ENCODE measurements at regions not wholly inside any gene's neighbourhood (a gene's known extent, or its start where the extent isn't known, plus 50 kb on each side); places are given as distances from the start of the nearest gene placed in this dataset.
A peak's percentile ranks its signal among the peaks of the same experiment; 100 is the strongest.

GRCh38 chr6:99810942-99811620, 182.9 kb downstream of the MCHR2 start:
- no peak overlapping the region for H2AFZ ChIP-seq (ENCODE audit: low read length)
- no peak overlapping the region for H3K23ac ChIP-seq (ENCODE audit: insufficient read length, low read depth, low read length)
- no peak overlapping the region for H2BK120ac ChIP-seq (ENCODE audit: low read depth, low read length, poor library complexity, severe bottlenecking)
- H4K8ac ChIP-seq (replicated peaks; ENCODE audit: insufficient read length, low read depth, low read length), result no peak overlapping the region
- WGBS (ENCODE audit: extremely low coverage, insufficient read length, low lambda C conversion rate), result no CpG with 5 or more reads among the region's 3 CpGs
- no peaks in the 10 kb centered on the region for H3K79me2 ChIP-seq (ENCODE audit: insufficient read depth, low read length)
- no peaks in the 10 kb centered on the region for H4K20me1 ChIP-seq (ENCODE audit: control insufficient read depth, insufficient read depth, insufficient read length)
- H3K56ac ChIP-seq (ENCODE audit: insufficient read length, low read depth, low read length), result no peak overlapping the region
- no peak overlapping the region for H2BK15ac ChIP-seq (ENCODE audit: low read depth, low read length)
- no peaks in the 10 kb centered on the region for H3K9me3 ChIP-seq (ENCODE audit: control insufficient read depth, low read depth, low read length)
- no peak overlapping the region for H2BK12ac ChIP-seq (ENCODE audit: insufficient read length, low read depth, low read length)
- Mint-ChIP-seq H3K27me3 (ENCODE audit: low read depth) (peaks cover 3% of the 10 kb centered on the region; the same call in 1 of the 2 replicates), H3K27ac (peak overlapping the region in 1 of 3 experiments; percentile 74; a peak in 2 of 7 replicates), H3K36me3 (ENCODE audit: insufficient read depth in 1 of 3, low read depth in 3 of 3) (no peaks in the 10 kb centered on the region), H3K4me3 (no peak overlapping the region), H3K4me1 (peaks cover 16 to 17% of the 10 kb centered on the region in 2 experiments), H3K9me3 (no peaks in the 10 kb centered on the region)
- no peak overlapping the region for H3T11ph ChIP-seq (ENCODE audit: low read length)
- TF ChIP-seq, protein P1, sequence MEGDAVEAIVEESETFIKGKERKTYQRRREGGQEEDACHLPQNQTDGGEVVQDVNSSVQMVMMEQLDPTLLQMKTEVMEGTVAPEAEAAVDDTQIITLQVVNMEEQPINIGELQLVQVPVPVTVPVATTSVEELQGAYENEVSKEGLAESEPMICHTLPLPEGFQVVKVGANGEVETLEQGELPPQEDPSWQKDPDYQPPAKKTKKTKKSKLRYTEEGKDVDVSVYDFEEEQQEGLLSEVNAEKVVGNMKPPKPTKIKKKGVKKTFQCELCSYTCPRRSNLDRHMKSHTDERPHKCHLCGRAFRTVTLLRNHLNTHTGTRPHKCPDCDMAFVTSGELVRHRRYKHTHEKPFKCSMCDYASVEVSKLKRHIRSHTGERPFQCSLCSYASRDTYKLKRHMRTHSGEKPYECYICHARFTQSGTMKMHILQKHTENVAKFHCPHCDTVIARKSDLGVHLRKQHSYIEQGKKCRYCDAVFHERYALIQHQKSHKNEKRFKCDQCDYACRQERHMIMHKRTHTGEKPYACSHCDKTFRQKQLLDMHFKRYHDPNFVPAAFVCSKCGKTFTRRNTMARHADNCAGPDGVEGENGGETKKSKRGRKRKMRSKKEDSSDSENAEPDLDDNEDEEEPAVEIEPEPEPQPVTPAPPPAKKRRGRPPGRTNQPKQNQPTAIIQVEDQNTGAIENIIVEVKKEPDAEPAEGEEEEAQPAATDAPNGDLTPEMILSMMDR (conservative IDR thresholded peaks at IDR 0.05), result no peak
- no peak overlapping the region for H2AK5ac ChIP-seq (ENCODE audit: insufficient read length, low read length)
- no peaks in the 10 kb centered on the region for H3K79me1 ChIP-seq (ENCODE audit: insufficient read depth, low read depth, low read length, poor library complexity, severe bottlenecking)
- peaks cover 2% of the 10 kb centered on the region; the same call in 1 of the 2 replicates for H3K4me1 ChIP-seq (ENCODE audit: insufficient read depth, low read length)
- H3K23me2 ChIP-seq (ENCODE audit: insufficient read length, low read depth, low read length, poor library complexity, severe bottlenecking), result no peaks in the 10 kb centered on the region
- peak; percentile 35 for DNase-seq
- no peak overlapping the region for H3K9ac ChIP-seq (ENCODE audit: extremely low read depth, insufficient read length, low read length)
- H3K14ac ChIP-seq (ENCODE audit: insufficient read depth, low read length), result no peak overlapping the region
- H4K91ac ChIP-seq (ENCODE audit: insufficient read length, low read depth, low read length), result no peak overlapping the region
- no peak overlapping the region for H3K18ac ChIP-seq (ENCODE audit: insufficient read length, low read depth, low read length)
- H3K27ac ChIP-seq (ENCODE audit: insufficient read length, low read depth, low read length), result no peak overlapping the region
- H2BK5ac ChIP-seq (ENCODE audit: insufficient read length, low read length), result no peak overlapping the region
- H2BK20ac ChIP-seq (ENCODE audit: low read depth, low read length, poor library complexity, severe bottlenecking), result no peak overlapping the region
- no peak overlapping the region for H4K5ac ChIP-seq (ENCODE audit: insufficient read length, low read depth, low read length)
- no peak overlapping the region for H3K4ac ChIP-seq (ENCODE audit: low read depth, low read length)
- H3K4me2 ChIP-seq (ENCODE audit: insufficient read depth, insufficient read length, low read length), result no peak overlapping the region
- H3K27me3 ChIP-seq (ENCODE audit: insufficient read depth, low read length), result no peaks in the 10 kb centered on the region

All from H9 (cell line).